ENCODE measurements at regions not wholly inside any gene's neighbourhood (a gene's known extent, or its start where the extent isn't known, plus 50 kb on each side); places are given as distances from the start of the nearest gene placed in this dataset.

DNA sequence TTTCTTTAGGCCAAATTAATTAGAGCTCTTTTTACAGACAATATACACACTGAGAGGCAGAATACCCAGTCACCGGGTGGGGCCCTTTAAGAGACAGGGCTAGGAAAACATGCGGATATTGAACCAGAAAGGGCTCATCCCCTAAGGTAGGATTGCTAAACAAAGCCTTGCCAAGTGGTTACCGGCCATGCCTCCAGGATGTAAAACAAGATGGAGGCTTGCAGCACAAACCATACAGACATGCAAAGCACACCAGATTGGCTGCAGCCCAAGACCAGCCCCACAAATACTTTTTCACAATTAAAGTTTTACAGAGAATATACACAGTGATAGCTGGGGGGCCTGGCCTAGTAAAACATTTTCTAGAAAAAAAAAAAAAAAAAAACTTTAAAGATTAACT, 210.0 kb downstream of the KLHL4 start:
- DNase-seq, result no peak

DNA sequence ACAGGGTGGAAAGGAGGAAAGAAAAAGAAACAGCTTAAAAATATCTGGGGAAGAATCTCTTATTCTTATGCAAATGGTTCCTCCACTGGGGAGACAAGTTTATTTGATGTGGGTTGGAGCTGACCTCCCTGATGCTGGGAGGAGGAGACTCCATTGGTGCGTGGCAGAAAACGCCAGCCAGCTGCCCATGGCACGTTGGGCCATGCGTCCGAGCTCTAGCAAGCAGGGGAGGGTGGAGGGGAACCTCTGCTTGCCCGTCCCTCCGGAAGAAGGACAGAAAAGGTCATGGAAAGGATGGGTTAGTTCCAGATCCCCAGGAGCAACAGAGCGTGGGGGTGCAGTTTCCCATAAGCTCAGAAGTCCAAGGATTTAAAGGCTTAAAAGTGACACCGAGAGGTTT, 210.4 kb downstream of the KLHL4 start:
- DNase-seq, result no peak

DNA sequence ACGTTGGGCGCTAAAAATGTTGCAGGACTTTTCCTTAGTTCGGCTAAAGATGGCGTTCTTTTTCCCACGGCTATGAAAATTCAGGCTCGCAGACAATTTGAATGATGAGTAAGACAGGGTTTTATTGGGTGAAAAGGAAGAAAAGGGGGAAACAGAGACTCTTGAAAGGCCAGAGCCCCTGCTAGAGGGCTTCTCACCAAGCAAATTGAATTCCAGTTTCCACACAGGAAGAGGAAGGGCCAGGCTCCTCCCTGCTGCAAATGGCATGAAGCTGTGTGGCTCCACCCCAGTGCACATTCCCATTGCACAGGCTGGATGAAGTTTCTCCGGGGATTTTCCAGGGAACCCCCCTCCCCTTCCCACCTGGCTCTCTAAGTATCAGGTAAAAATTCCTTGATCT, 210.9 kb downstream of the KLHL4 start:
- no peak for DNase-seq

DNA sequence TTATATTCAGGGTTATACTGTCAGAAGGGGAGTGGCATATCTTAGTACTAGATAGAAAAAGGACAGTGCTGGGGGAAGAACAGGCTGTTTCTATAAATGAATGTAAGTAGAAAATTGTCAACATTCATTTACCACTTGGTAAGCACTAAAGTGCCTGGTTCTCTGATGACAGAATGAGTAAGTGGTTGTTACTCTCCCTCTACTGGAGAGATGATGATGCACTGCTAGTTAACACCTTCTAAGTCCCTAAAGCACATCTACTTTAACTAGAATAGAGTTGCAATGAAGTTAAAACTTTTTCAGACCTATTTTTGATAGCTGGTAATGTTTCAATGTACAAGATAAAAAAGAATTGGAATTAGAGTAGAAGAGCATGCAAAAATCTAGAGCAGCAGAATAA, 214.5 kb downstream of the KLHL4 start:
- no peak for DNase-seq

DNA sequence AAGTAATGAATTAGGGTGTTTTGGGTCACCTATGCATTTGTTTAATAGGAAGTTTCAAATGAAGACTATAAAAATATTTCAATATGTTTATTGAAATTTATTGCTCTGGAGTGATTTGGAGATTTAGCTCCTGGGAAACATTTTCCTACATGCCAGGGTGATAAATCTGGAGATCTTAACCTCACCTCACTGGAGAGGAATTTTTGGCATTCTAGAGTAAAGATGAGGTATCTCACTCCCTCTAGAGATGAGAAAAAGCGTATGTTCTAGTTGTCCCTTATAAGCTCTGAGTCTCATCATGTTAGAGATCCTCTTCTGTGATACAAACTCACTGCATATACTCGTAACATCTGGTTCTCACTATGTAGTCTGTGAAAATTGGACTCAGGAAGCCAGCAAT, 219.0 kb downstream of the KLHL4 start:
- DNase-seq, result no peak

DNA sequence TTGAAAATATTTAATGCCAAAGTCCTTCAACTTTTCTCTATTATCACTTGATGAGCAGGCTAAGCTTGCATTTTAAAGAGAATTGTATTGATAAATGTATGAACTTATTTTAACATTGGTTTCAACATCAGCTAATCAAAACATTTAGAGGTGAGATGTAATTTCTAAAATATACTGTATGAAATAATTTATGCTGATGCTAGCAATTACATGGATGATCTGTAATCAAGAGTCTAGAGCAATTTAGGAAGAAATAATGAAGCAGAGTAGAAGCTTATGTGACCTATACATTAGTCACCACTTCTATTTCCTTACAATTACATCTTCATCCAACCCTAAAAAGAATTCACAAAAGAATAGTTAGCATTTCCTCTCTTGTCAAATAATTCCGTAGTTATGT, 226.8 kb downstream of the KLHL4 start:
- no peak for DNase-seq

DNA sequence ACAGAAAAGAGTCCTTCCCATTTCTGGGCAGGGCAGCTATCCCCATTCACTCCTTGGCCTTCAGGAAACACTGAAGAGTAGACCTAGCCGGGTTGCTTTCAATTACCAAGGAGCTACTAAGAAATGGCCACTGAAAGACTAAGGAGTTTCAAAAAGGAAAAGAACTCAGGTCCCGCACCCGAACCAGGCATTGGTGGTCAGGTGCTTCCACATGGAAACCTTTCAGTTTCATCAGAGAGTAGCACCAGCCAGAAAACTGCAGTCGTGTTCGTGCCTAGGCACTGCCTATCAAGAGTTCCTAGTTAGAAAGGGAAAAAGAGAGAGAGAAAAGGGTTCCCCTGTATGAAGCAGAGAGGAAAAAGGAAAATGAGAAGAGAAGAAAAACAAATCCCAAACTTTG, 237.9 kb downstream of the KLHL4 start:
- DNase-seq, result no peak

DNA sequence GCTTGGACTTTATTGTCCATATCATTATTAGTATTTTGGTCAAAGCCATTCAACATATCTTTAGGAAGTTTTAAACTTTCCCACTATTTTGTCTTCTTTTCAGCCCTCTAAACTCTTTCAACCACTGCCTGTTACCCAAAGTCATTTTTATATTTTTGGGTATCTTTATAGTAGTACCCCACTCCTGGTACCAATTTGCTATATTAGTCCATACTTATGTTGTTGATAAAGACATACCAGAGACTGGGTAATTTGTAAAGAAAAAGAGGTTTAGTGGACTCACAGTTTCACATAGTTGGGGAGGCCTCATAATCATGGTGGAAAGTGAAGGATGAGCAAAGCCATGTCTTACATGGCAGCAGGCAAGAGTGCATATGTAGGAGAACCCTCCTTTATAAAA, 271.4 kb downstream of the KLHL4 start:
- no peak for DNase-seq

DNA sequence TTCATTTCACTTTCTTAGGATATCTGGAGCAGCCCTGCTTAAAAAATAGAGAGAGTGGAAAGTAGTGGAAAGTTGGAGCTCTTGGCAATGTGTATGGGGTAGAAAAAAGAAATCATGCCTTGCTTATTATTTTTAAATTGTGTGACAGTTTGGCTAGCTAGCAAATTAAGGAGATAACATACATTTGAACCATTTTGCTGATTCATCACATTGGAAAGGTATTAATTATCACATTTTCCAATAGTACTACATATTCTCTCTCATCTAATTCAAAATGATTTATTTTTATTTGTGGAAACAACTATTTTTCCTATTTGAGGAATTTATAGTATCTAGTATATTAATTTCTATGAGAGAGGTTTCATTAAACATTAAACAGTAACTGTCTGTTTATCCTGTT, 280.4 kb downstream of the KLHL4 start:
- no peak for DNase-seq

DNA sequence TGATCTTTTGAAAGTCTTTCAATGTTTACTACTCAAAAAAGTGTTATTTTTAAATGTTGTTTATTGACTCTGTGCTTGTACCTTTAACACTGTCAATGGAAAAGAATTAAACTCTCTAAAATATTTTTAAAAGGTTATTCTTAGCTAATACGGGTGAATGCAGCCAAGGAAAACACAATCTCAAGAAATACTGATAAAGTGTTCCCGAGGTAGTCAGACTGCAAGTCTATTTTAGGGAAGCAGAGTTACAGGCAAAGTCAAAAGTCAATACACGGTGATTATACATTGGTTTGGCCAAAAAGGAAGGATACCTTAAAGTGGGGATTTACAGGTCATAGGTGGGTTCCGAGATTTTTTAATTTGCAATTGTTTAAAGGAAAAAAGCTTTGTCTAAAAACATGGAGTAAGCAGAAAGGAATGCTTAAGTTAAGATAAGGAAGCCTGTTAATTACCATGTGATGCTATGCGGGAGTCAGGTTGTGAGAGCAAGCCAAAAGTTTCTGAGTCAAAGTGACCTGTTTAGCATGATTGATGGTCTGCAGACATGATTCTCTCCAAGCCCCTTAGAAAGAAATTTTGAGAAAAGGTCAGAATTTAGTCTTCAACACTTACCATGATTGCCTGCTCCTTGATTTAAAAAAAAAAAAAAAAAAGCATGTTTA, 288.4 kb downstream of the KLHL4 start:
- DNase-seq, result no peak

DNA sequence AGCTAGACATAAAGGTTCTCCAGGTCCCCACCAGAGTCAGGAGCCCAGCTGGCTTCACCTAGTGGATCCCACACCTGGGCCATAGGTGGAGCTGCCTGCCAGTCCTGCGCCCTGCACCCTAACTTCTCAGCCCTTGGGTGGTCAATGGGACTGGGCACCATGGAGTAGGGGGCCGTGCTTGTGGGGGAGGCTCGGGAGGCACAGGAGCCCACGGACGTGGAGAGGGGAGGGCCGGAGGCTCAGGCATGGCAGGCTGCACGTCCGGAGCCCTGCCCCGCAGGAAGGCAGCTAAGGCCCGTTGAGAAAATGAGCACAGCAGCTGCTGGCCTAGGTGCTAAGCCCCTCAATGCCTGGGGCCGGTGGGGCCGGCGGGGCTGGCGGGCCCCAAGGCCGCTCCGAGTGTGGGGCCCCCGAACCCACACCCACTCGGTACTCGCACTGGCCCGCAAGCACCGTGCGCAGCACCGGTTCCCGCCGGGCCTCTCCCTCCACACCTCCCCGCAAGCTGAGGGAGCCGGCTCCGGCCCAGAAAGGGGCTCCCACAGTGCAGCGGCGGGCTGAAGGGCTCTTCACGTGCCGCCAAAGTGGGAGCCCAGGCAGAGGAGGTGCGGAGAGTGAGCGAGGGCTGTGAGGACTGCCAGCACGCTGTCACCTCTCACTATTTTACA, 291.1 kb downstream of the KLHL4 start:
- DNase-seq, result no peak

DNA sequence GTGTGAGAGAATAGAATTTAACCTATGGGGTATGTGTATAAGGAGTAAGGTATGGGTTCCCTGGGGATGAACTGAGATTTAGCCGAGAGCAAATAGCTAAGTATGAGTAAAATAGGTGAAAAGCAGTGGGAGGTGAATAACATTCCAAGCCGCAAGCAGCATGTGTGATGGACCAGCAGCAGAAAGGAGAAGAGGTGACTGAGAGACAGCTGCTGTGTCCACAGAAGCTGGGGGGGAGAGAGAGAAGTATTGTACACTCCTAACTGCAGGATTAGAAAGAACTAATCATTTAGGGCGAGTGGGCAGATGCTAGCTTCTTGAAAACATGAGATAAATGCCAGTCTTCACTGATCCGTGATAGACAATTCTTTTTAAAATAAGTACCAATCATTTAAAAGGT, 296.0 kb downstream of the KLHL4 start:
- DNase-seq, result no peak

DNA sequence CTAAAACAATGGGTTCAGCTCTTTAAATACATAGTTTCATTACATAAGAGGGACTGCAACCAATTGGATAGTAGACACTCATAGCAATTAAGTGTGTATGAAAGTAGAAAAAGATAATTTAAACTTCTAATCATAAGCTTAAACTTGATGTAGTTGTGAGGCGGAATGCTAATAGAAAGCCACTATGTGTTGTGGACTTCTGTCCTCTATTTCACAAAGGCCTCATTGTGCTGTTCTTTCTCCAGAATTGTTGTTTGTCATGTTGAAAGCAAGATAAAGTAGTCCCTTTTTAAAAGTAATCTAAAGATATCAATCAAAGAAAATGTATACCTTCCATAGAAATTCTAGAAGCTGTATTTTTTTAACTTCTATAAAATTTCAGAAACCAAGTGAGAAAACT, 329.4 kb downstream of the KLHL4 start:
- no peak for DNase-seq

DNA sequence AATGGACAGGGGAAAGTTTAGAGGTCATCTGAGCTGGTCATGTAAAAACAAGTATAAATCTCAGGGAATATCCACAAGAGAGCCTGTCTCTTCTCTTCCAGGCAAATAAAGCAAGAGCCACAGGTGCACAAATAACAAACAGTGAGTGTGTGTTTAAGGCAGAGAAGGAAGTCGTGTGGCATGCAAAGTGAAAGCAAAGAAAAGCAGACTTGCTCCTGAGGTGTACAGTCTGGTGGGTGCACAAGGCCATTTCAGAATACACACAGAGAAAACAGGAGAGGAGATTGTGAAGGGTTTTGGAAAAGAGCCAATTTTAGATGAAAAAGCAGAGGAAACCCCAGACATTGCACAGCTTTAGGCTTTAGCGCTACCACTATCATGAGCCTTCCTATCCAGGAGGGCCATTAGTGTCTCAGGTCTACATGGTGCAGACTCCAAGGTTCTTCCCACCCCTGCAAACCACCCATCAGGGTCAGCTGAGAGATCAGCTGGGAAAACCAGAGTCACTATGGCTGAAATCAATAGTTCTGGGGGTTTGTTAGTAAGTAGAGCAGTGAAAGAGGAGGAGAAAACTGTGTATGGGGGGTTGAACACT, 355.8 kb downstream of the KLHL4 start:
- DNase-seq, result no peak

DNA sequence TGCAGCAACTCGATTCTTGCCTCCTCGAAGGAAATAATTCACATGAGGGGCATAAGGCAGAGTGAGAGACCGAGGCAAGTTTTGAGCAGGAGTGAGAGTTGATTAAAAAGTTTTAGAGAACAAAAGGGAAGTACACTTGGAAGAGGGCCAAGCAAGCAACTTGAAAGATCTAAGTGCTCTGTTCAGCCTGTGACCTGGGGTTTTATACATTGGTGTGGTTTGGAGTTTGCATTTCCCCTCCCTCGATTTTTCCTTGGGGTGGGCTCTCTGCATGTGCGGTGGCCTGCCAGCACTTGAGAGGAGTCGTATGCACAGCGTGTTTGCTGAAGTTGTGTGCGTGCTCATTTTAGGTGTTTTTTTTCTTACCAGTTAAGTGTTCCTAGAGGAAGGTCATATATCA, 356.4 kb downstream of the KLHL4 start:
- DNase-seq, result no peak

DNA sequence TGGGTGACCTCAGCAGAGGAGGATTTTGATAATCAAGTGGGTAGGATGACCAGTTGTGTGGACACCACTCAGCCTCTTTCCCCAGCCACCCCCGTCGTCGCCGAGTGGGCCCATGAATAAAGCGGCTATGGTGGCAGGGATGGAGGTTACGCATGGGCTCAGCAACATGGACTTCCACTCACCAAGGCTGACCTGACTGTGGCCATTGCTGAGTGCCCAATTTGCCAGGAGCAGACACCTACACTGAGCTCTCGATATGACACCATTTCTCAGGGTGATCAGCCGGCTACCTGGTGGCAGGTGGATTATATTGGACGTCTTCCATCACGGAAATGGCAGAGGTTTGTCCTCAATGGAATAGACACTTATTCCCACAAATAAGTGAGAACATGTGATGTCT, 361.3 kb downstream of the KLHL4 start:
- DNase-seq, result no peak

DNA sequence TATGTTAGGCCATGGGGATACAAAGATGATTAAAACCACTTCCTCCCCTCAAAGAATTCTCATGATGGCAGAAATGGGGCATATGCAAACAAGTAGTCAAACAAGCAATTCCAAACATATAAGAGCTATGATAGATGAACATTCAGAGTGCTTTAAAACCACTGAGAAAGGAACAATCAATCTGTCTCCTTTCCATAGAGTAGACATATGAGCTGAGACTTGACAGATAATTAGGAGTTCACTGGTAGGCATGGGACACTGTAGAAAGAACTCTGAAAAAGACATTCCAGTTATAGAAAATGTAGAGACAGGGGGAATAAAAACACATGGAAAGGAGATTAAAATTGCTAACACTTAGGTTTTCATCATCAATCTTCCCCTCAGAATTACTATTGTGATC, 372.8 kb downstream of the KLHL4 start:
- DNase-seq, result no peak

DNA sequence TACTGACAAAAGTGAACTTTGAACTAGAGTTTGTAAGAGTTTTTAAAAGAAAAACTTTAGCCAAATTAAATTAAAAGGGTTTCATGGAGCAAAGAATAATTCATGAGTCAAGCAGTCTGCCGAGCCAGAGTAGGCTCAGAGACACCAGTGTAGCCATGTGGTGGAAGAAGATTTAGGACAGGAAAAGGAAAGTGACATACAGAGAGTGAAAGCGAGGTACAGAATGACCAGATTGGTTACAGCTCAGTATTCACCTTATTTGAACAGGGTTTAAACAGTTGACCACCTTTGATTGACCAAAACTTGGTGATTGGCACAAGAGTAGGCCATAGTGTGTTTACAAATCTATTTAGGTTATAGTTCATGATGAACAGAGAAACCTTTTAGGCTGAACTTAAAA, 377.8 kb downstream of the KLHL4 start:
- no peak for DNase-seq

DNA sequence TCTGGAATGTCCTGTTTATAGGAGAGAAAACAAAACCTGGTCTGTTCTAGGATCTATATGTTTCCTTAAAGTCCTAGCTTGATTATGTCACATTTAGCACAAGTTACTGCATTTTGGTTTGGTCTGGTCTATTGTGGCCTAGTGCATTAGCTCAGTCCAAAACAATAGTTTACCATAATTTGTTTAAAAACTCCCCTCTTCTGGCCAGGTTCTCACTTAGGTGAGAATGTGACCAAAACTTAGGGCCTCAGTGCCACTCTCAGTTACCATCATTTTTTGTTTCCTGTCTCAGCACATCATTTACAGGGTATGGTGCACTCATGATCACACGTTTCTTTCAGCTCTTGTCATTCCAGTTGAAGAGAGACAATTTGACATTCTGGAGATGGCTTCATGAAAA, 378.5 kb downstream of the KLHL4 start:
- DNase-seq, result no peak

DNA sequence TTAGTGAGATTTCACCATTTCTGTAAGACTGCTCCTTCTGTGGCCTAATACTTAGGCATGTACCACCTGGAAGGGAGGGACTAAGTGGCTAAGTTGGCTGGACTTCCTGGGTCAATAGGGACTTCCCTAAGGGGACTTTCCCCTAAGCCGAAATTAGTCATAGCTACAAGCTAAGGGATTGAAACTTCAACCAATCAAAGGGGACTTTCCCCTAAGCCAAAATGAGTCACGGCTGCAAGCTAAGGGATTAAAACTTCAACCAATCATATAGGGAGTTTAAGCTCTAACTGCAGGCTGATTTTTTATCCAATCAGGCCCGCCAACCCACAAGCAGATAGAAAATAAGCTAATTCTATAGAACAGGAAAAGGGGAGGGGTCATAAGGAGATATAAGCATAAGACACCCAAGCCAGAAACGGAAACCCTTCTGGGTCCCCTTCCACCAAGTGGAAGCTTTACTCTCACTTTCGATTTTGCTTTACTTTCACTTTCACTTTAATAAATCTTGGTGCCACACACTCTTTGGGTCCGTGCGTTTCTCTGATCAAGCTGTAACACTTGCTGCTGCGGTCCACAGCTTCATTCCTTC, 382.8 kb downstream of the KLHL4 start:
- peak; percentile 3 for DNase-seq

DNA sequence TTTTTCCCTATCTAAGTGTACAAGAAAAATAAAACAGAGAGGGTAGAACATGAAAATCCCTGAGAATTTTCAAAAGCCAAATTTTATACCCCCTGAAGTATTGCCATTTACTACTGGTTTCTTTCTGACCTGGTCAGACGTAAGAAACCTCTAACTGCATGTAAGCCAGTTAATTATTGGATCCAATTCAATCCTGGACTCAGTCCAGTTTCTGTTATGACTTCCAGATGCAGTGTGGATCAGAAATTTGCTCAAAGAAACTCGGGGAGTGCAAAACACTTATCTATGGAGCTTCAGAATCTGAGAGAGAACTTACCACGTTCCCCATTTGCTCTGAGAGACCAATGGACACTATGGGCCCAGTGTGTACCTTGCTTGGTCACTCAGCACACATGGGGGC, 383.5 kb downstream of the KLHL4 start:
- no peak for DNase-seq

DNA sequence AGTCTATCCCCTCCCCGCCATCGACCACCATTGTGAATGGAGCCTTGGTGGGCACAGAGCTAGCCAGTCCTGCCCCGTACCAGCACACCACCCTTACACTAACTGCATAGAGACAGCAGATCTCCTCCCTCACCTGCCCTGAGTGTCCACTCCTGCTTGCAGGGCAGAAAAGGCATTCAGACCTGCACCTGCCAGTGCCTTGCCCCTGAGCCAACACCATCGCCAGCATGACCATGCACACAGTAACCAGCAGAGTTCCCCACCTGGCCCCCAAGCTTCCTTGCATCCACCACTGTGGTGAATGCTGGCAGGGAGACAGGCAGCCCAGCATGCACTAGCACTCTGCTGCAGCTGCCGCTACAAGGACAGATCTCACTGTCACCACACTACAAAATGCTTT, 397.1 kb downstream of the KLHL4 start:
- DNase-seq, result no peak

DNA sequence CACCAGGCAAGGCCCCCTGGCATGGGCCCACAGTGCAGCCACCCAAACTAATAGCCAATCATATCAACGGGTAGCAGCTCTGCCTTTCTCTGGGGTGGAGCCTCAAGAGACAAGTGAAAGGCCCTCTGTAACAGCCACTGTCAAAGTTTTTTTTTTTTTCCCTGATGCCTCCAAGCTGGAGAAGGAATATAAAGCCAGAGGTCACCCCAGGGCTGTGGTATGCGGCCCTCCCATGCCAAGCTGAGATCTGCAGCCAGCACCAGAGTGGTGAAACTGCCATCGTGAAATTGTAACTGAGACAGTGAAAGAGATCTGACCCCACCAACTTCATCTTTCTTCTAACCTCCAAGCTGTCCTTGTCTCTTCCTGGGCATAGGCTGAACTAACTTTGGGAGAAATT, 407.0 kb downstream of the KLHL4 start:
- DNase-seq, result no peak

DNA sequence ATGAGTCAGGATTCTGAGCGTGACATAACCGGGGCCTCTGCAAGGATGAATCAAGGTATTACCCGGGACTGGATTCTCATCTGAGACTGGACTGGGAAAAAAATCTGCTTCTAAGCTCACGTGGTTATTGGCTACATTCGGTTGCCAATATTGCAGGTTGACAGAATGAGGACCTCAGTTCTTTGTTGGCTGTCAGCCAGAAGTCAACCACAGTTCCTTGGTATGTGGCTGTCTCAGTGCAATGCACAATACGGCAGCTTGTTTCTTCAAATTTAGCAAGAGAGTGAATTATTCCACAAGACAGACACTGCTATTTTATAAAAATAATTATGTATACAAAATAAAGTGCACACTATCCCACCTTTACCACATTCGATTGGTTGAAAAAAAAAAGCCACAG, 424.2 kb downstream of the KLHL4 start:
- DNase-seq, result no peak

DNA sequence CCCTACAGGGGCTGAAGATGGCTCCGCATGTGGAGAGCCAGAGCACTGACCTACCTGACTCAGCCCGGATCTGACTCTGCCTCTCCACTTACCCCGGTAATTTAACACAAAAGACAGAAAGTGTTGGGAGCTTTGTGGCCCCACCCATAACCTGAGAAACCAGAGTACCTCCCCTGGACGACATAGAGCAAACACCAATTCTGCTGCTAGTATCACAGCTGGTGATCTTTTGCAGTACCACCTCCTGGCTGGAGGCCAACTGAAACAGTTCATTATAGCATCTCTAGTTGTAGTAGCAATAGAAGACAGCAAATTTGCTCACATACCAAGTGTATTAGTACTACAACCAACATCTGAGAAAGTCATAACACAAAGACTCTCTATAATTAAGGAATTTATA, 443.9 kb downstream of the KLHL4 start:
- no peak for DNase-seq
